Vagina (tissue), 2 donors: ENCODE measurements at regions not wholly inside any gene's neighbourhood (a gene's known extent, or its start where the extent isn't known, plus 50 kb on each side); places are given as distances from the start of the nearest gene placed in this dataset.

Source experiments
- CTCF ChIP-seq, 3 experiments: fragments of 450-650 bp in 2 of 3; fragments of 200-600 bp in 1 of 3; sonication (generic) in 1 of 3; IDR thresholded peaks; one replicate each; pipeline ENCODE4 v1.5.1; 2017 to 2019; ENCODE audit warnings: antibody characterized with exemption in 3 of 3, mild to moderate bottlenecking in 2 of 3, moderate library complexity in 2 of 3
- POLR2AphosphoS5 ChIP-seq, 2 donors: sonication (generic); formaldehyde crosslinking; IDR thresholded peaks; one replicate each; pipeline ENCODE4 v1.9.0; 2017; ENCODE audit warnings: antibody characterized with exemption in 2 of 2, mild to moderate bottlenecking in 2 of 2, low read depth in 1 of 2; ENCODE audit not compliant: insufficient read depth in 1 of 2

- TF ChIP-seq CTCF (IDR thresholded peaks at IDR 0.05) (no peak), POLR2AphosphoS5 (IDR thresholded peaks at IDR 0.05; ENCODE audit: insufficient read depth in 1 of 2, low read depth in 1 of 2) (no peak)
Measured at GRCh38 chr5:85010014-85010562, 625.4 kb upstream of the EDIL3 start.
